Thyroid gland (tissue), 4 donors: ENCODE measurements at regions not wholly inside any gene's neighbourhood (a gene's known extent, or its start where the extent isn't known, plus 50 kb on each side); places are given as distances from the start of the nearest gene placed in this dataset.
"Not testable (repeated sequence)": the region's sequence is repeated elsewhere in the genome, so short reads cannot be mapped to it uniquely, and the experiment has no call there.

ENCODE experiments used
- DNase-seq, 2 donors: peaks; one replicate each; pipeline ENCODE4 v3.0.0-alpha.2; 2019
- H3K27ac ChIP-seq, 3 donors: fragments of 200-600 bp; sonication (generic); 1 replicate in 2 of 3; 2 replicates in 1 of 3; pipeline ENCODE4 v1.5.1; 2016 to 2019; ENCODE audit warnings: mild to moderate bottlenecking in 1 of 3, moderate library complexity in 1 of 3
- H3K27me3 ChIP-seq: fragments of 200-600 bp; sonication (generic); one replicate; pipeline ENCODE4 v1.5.1; 2019
- H3K36me3 ChIP-seq, 2 donors: fragments of 200-600 bp; sonication (generic); one replicate each; pipeline ENCODE4 v1.5.1; 2016 to 2019
- H3K4me1 ChIP-seq, 2 donors: fragments of 200-600 bp; sonication (generic); one replicate each; pipeline ENCODE4 v1.5.1; 2017 to 2019
- H3K4me3 ChIP-seq, 3 donors: fragments of 200-600 bp; sonication (generic); replicated peaks in 1 of 3; 1 replicate in 2 of 3; 2 replicates in 1 of 3; pipeline ENCODE4 v1.5.1; 2016; ENCODE audit warnings: mild to moderate bottlenecking in 1 of 3
- H3K9me3 ChIP-seq: fragments of 200-600 bp; sonication (generic); one replicate; pipeline ENCODE4 v1.5.1; 2017
- POLR2A ChIP-seq, 2 donors: fragments of 450-650 bp; IDR thresholded peaks; one replicate each; pipeline ENCODE4 v1.6.1; 2017; ENCODE audit warnings: antibody characterized with exemption in 2 of 2, mild to moderate bottlenecking in 2 of 2, moderate library complexity in 1 of 2
- WGBS, 2 donors: methylation state at CpG; one replicate each; pipeline ENCODE4 v1.1.5; 2017; 5-methylcytosine and 5-hydroxymethylcytosine counted together
- intact Hi-C: fragments of 100-400 bp; cut with DNase I; formaldehyde crosslinking; loops from one replicate; pipeline ENCODE4 v1.15.1; 2023
- TF ChIP-seq, protein P1 (sequence below), 6 experiments: fragments of 200-600 bp in 3 of 6; fragments of 450-650 bp in 3 of 6; sonication (generic) in 3 of 6; IDR thresholded peaks; one replicate each; pipeline ENCODE4 v1.5.1; 2016 to 2019; ENCODE audit warnings: antibody characterized with exemption in 6 of 6, mild to moderate bottlenecking in 2 of 6, inconsistent platforms in 1 of 6, moderate library complexity in 1 of 6

DNA sequence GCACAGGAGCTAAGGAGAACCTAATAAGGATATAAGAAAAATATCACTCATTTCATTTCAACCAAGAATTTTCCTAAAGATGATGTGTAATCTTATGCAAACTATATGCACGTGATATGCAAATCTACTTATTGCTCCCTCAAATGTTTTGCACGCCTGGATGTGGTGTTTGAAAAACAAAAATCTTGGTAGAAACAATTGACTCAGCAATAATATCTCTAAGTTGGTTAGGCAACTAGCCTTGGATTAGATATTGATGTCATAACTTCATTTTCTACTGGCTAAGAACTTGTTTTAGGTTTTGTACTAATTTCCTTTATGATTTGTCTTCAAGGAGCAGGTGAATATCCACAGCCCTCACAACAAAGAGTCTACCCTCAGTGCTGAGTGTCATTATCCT lies 164.6 kb downstream of the TM2D1 start:
- Histone ChIP-seq H3K4me3 (no peak overlapping the region), H3K4me1 (no peaks in the 10 kb centered on the region), H3K36me3 (no peaks in the 10 kb centered on the region), H3K27ac (no peak overlapping the region), H3K27me3 (no peaks in the 10 kb centered on the region), H3K9me3 (no peaks in the 10 kb centered on the region)
- no peak for DNase-seq
- TF ChIP-seq POLR2A (IDR thresholded peaks at IDR 0.05): no peak
- TF ChIP-seq, protein P1, sequence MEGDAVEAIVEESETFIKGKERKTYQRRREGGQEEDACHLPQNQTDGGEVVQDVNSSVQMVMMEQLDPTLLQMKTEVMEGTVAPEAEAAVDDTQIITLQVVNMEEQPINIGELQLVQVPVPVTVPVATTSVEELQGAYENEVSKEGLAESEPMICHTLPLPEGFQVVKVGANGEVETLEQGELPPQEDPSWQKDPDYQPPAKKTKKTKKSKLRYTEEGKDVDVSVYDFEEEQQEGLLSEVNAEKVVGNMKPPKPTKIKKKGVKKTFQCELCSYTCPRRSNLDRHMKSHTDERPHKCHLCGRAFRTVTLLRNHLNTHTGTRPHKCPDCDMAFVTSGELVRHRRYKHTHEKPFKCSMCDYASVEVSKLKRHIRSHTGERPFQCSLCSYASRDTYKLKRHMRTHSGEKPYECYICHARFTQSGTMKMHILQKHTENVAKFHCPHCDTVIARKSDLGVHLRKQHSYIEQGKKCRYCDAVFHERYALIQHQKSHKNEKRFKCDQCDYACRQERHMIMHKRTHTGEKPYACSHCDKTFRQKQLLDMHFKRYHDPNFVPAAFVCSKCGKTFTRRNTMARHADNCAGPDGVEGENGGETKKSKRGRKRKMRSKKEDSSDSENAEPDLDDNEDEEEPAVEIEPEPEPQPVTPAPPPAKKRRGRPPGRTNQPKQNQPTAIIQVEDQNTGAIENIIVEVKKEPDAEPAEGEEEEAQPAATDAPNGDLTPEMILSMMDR (IDR thresholded peaks at IDR 0.05): no peak
- WGBS, 2 donors: 91 to 93% methylated on average over 2 of the region's 2 CpGs
- intact Hi-C loops: no loop called here

DNA sequence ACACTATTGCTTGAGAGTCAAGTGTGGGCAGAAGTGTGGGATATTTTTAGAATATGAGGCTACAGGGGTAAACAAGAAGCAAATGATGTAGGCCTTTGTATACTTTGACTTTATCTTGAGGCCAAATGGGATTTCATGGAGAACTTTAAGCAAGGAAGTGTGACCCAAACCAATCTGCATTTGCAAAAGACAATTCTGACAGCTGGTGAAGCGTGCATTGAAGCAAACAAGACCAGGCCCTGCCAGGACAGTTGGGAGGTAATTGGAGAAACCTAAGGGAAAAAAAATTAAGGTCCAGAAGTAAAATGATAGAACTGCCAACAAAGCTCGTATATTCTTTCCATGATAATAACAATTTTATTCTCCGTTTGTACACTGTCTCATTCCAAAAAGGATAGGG lies 168.3 kb downstream of the TM2D1 start:
- Histone ChIP-seq H3K4me1 (no peaks in the 10 kb centered on the region), H3K36me3 (no peaks in the 10 kb centered on the region), H3K9me3 (no peaks in the 10 kb centered on the region), H3K4me3 (no peak overlapping the region), H3K27me3 (no peaks in the 10 kb centered on the region), H3K27ac (no peak overlapping the region)
- WGBS, 2 donors: 87 to 93% methylated on average over 3 of the region's 3 CpGs
- DNase-seq: no peak
- TF ChIP-seq, protein P1 (IDR thresholded peaks at IDR 0.05): no peak
- no peak for TF ChIP-seq POLR2A (IDR thresholded peaks at IDR 0.05)
- intact Hi-C loops: no loop called here

DNA sequence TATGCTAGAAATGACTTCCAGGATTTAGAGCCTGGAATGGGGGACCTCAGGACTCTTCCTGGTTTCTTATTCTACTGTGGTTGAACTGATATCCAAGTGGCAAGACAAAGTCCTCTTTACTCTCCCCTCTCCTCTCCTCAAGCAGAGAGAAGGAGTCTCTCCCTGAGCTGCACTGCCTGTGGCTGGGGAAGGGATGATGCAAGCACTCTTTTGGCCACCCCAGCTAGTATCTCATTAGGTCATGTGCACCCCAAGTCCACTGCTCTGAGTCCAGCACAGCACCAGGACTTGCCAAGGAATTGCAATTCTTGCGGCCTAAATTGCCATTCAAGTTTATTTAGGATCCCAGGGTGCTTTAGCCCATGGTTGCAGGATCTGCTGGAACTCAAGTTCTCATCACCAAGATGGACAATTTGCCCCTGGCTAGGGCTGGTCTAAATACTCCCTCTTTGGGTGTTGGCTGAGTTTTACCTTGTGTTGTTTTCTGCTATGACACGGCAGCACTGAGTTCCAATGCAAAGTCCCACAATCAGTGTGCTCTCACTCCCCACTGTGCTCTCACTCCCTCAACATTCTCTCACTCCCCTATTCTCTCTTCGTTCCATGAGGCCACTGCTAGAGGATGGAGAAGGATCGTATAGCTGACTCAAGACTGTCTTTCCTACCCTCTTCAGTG lies 172.2 kb downstream of the TM2D1 start:
- no peak for TF ChIP-seq POLR2A (IDR thresholded peaks at IDR 0.05)
- TF ChIP-seq, protein P1 (IDR thresholded peaks at IDR 0.05): no peak
- WGBS, 2 donors: 84 to 90% methylated on average over 4 of the region's 4 CpGs
- intact Hi-C loops: no loop called here
- no peaks in the 10 kb centered on the region for H3K36me3 ChIP-seq
- H3K27ac ChIP-seq: no peak overlapping the region
- H3K4me1 ChIP-seq: no peaks in the 10 kb centered on the region
- no peaks in the 10 kb centered on the region for H3K27me3 ChIP-seq
- H3K9me3 ChIP-seq: no peaks in the 10 kb centered on the region
- no peak for DNase-seq
- H3K4me3 ChIP-seq: no peak overlapping the region

DNA sequence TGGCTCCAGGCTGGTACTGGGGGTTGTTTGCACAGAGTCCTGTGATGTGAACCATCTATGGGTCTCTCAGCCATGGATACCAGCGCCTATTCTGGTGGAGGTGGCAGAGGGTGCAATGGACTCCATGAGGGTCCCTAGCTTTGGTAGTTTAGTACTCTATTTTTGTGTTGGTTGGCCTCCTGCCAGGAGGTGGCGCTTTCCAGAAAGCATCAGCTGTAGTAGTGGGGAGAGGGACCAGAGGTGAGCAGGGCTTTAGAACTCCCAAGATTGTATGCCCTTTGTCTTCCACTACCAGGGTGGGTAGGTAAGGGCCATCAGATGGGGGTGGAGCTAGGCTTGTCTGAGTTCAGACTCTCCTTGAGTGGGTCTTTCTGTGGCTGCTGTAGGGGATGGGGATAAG lies 177.6 kb downstream of the TM2D1 start:
- WGBS, 2 donors: 76 to 80% methylated on average over 2 of the region's 2 CpGs
- H3K27ac ChIP-seq, H3K9me3 ChIP-seq, H3K4me3 ChIP-seq, H3K4me1 ChIP-seq, H3K36me3 ChIP-seq, intact Hi-C loops, H3K27me3 ChIP-seq: not testable (repeated sequence)
- DNase-seq: peak in 1 of 2 donors; percentile 5

DNA sequence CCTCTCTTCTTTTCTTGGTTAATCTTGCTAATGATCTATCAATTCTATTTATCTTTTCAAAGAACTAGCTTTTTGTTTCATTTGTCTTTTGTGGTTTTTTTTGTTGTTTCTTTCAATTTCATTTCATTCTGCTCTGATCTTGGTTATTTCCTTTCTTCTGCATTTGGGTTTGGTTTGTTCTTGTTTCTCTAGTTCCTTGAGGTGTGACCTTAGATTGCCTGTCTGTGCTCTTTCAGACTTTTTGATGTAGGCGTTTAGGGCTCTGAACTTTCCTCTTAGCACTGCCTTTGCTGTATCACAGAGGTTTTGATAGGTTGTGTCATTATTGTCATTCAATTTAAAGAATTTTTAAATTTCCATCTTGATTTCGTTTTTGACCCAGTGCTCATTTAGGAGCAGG lies 180.1 kb downstream of the TM2D1 start:
- H3K4me1 ChIP-seq, H3K9me3 ChIP-seq, intact Hi-C loops, H3K4me3 ChIP-seq, H3K27ac ChIP-seq, H3K27me3 ChIP-seq, H3K36me3 ChIP-seq, DNase-seq: not testable (repeated sequence)
- WGBS, 2 donors: 80 to 87% methylated on average over 2 of the region's 2 CpGs

DNA sequence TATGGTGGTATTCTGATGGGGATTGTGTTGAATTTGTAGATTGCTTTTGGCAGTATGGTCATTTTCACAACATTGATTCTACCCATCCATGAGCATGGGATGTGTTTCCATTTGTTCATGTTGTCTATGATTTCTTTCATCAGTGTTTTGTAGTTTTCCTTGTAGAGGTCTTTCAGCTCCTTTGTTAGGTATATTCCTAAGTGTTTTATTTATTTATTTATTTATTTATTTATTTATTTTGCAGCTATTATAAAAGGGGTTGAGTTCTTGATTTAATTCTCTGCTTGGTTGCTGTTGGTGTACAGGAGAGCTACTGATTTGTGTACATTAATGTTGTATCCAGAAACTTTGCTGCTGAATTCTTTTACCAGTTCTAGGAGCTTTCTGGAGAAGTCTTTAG lies 181.4 kb downstream of the TM2D1 start:
- intact Hi-C loops, H3K9me3 ChIP-seq, DNase-seq, H3K4me3 ChIP-seq, H3K27ac ChIP-seq, H3K4me1 ChIP-seq, H3K36me3 ChIP-seq, H3K27me3 ChIP-seq: not testable (repeated sequence)
